ENCODE measurements at regions not wholly inside any gene's neighbourhood (a gene's known extent, or its start where the extent isn't known, plus 50 kb on each side); places are given as distances from the start of the nearest gene placed in this dataset.

- Histone ChIP-seq H3K4me3 (IDR thresholded peaks at IDR 0.05; ENCODE audit: insufficient read depth, low read depth, low read length) (no peak overlapping the region), H3K4me2 (no peak overlapping the region), H3K79me2 (ENCODE audit: insufficient read depth, low read depth) (no peaks in the 10 kb centered on the region), H3K27ac (no peak overlapping the region), H3K36me3 (ENCODE audit: insufficient read depth) (no peaks in the 10 kb centered on the region), H2AFZ (ENCODE audit: low read depth) (no peak overlapping the region), H3K9ac (no peak overlapping the region), H4K20me1 (ENCODE audit: insufficient read depth) (no peaks in the 10 kb centered on the region), H3K27me3 (ENCODE audit: insufficient read depth, low read depth) (no peaks in the 10 kb centered on the region; the same call in 1 of the 2 replicates), H3K4me1 (ENCODE audit: low read depth, poor library complexity, severe bottlenecking) (no peaks in the 10 kb centered on the region)
- TF ChIP-seq CTCF (conservative IDR thresholded peaks at IDR 0.05; ENCODE audit: low read depth, low read length): no peak
These were observed 400.5 kb downstream of the MATN1 start for GRCh38 chr1:30322859-30323257.

- Histone ChIP-seq H3K36me3 (ENCODE audit: insufficient read depth) (no peaks in the 10 kb centered on the region), H3K9ac (no peak overlapping the region), H3K4me1 (ENCODE audit: low read depth, poor library complexity, severe bottlenecking) (no peaks in the 10 kb centered on the region), H4K20me1 (ENCODE audit: insufficient read depth) (no peaks in the 10 kb centered on the region), H3K27me3 (ENCODE audit: insufficient read depth, low read depth) (no peaks in the 10 kb centered on the region; the same call in 1 of the 2 replicates), H3K27ac (no peak overlapping the region), H3K4me2 (no peak overlapping the region), H3K4me3 (IDR thresholded peaks at IDR 0.05; ENCODE audit: insufficient read depth, low read depth, low read length) (no peak overlapping the region), H2AFZ (ENCODE audit: low read depth) (no peak overlapping the region), H3K79me2 (ENCODE audit: insufficient read depth, low read depth) (no peaks in the 10 kb centered on the region)
- no peak for TF ChIP-seq CTCF (conservative IDR thresholded peaks at IDR 0.05; ENCODE audit: low read depth, low read length)
These were observed 401.2 kb downstream of the MATN1 start for GRCh38 chr1:30321996-30322858.

GRCh38 chr1:30321246-30321910 lies 402.0 kb downstream of the MATN1 start:
- no peaks in the 10 kb centered on the region; the same call in 1 of the 2 replicates for H3K27me3 ChIP-seq (ENCODE audit: insufficient read depth, low read depth)
- TF ChIP-seq CTCF (conservative IDR thresholded peaks at IDR 0.05; ENCODE audit: low read depth, low read length): no peak
- H3K27ac ChIP-seq: no peak overlapping the region
- H3K79me2 ChIP-seq (ENCODE audit: insufficient read depth, low read depth): no peaks in the 10 kb centered on the region
- H3K4me3 ChIP-seq (IDR thresholded peaks at IDR 0.05; ENCODE audit: insufficient read depth, low read depth, low read length): no peak overlapping the region
- H3K4me2 ChIP-seq: no peak overlapping the region
- H4K20me1 ChIP-seq (ENCODE audit: insufficient read depth): no peaks in the 10 kb centered on the region
- H3K9ac ChIP-seq: no peak overlapping the region
- H2AFZ ChIP-seq (ENCODE audit: low read depth): no peak overlapping the region
- H3K36me3 ChIP-seq (ENCODE audit: insufficient read depth): no peaks in the 10 kb centered on the region
- H3K4me1 ChIP-seq (ENCODE audit: low read depth, poor library complexity, severe bottlenecking): no peaks in the 10 kb centered on the region

- H3K27ac ChIP-seq: no peak overlapping the region
- no peak overlapping the region for H3K4me3 ChIP-seq (IDR thresholded peaks at IDR 0.05; ENCODE audit: insufficient read depth, low read depth, low read length)
- H3K36me3 ChIP-seq (ENCODE audit: insufficient read depth): no peaks in the 10 kb centered on the region
- no peak for TF ChIP-seq CTCF (conservative IDR thresholded peaks at IDR 0.05; ENCODE audit: low read depth, low read length)
- H3K79me2 ChIP-seq (ENCODE audit: insufficient read depth, low read depth): no peaks in the 10 kb centered on the region
- H3K4me2 ChIP-seq: no peak overlapping the region
- no peaks in the 10 kb centered on the region for H3K4me1 ChIP-seq (ENCODE audit: low read depth, poor library complexity, severe bottlenecking)
- no peak overlapping the region for H2AFZ ChIP-seq (ENCODE audit: low read depth)
- H3K27me3 ChIP-seq (ENCODE audit: insufficient read depth, low read depth): no peaks in the 10 kb centered on the region; the same call in 1 of the 2 replicates
- no peak overlapping the region for H3K9ac ChIP-seq
- H4K20me1 ChIP-seq (ENCODE audit: insufficient read depth): no peaks in the 10 kb centered on the region
These were observed 402.8 kb downstream of the MATN1 start for GRCh38 chr1:30320581-30320890.

All from KMS-11 (cell line).